A549 (cell line): ENCODE measurements at regions not wholly inside any gene's neighbourhood (a gene's known extent, or its start where the extent isn't known, plus 50 kb on each side); places are given as distances from the start of the nearest gene placed in this dataset.

Experiments used
- CTCF ChIP-seq: fragments of >200 bp; sonication (Bioruptor Twin); formaldehyde crosslinking; IDR thresholded peaks from 3 replicates; pipeline ENCODE4 v1.5.1; 2016
- FOSB ChIP-seq: fragments of 250-450 bp; sonication (Bioruptor Pico); IDR thresholded peaks from 2 replicates; pipeline ENCODE4 v1.5.0; 2020; ENCODE audit warnings: mild to moderate bottlenecking, moderate library complexity
- HOXA7 ChIP-seq: fragments of 250-450 bp; sonication (Bioruptor Pico); IDR thresholded peaks from 2 replicates; pipeline ENCODE4 v1.5.0; 2020; ENCODE audit warnings: mild to moderate bottlenecking, moderate library complexity
- MAX ChIP-seq: IDR thresholded peaks from 2 replicates; pipeline ENCODE4 v1.6.1; 2012
- MYC ChIP-seq: IDR thresholded peaks from 2 replicates; pipeline ENCODE4 v1.6.1; 2012; ENCODE audit warnings: mild to moderate bottlenecking, inconsistent platforms, low read length, improper control_type of control experiment, borderline replicate concordance
- POLR2A ChIP-seq: IDR thresholded peaks from 2 replicates; pipeline ENCODE4 v1.6.1; 2012; ENCODE audit warnings: mild to moderate bottlenecking, low read length

GRCh38 chr2:196279541-196279940, 108.2 kb upstream of the STK17B start:
- no peak for TF ChIP-seq CTCF
- TF ChIP-seq POLR2A = no peak
- TF ChIP-seq MAX = no peak
- no peak for TF ChIP-seq HOXA7 (CRISPR knock-in tag)
- TF ChIP-seq MYC = no peak
- no peak for TF ChIP-seq FOSB
